ENCODE measurements at regions not wholly inside any gene's neighbourhood (a gene's known extent, or its start where the extent isn't known, plus 50 kb on each side); places are given as distances from the start of the nearest gene placed in this dataset.

DNA sequence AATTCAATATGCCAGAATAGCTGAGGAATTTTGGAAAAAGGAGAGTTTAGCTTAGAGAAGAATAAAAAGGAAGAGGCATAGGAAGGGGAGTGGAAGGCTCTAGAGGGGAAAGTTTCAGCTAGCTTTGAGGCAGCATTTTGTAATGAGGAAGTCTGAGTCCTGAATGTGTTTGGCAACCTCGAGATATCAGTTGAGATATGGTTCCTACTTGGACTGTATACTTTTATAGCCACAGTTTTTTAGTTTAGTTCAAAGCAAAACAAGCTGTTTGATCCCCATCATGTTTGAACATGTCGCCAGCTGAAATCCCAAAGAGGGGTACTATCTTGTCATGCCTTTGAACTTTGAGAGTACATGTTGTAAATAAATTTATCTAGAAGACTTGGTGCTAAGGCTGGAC, 559.0 kb upstream of the FTMT start:
- Histone ChIP-seq H3K4me3 (ENCODE audit: low read depth in 1 of 2, low read length in 2 of 2) (no peak overlapping the region), H3K27ac (ENCODE audit: low read depth, low read length) (no peak overlapping the region), H3K27me3 (ENCODE audit: control insufficient read depth in 1 of 2, insufficient read depth in 2 of 2, low read length in 2 of 2) (no peaks in the 10 kb centered on the region), H3K36me3 (ENCODE audit: insufficient read depth, low read length) (no peaks in the 10 kb centered on the region), H3K9me3 (ENCODE audit: low read length) (no peaks in the 10 kb centered on the region), H3K4me1 (ENCODE audit: insufficient read depth, low read length) (no peaks in the 10 kb centered on the region), H3K9ac (ENCODE audit: low read length) (no peak overlapping the region)

DNA sequence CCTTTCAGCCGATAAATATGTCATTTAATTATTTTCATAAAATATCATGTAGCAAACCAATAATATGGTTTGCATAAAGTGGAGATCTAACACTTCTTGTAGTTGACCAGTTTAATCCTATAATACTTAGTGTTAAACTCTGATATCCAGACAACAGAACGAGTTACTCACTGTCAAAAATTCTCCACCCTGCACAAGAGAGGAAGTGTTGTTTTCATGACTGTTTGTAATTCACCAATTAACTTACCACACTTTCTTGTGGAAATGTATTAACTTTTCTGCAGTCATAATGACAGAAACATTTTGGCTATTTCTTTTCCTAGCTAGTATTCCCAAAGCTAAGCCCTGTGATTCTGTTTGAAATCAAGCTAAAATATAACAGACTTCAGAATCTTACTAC, 555.3 kb upstream of the FTMT start:
- H3K27ac ChIP-seq (ENCODE audit: low read depth, low read length), result no peak overlapping the region
- no peak overlapping the region for H3K4me3 ChIP-seq (ENCODE audit: low read depth in 1 of 2, low read length in 2 of 2)
- H3K9me3 ChIP-seq (ENCODE audit: low read length), result no peaks in the 10 kb centered on the region
- no peaks in the 10 kb centered on the region for H3K4me1 ChIP-seq (ENCODE audit: insufficient read depth, low read length)
- H3K27me3 ChIP-seq (ENCODE audit: control insufficient read depth in 1 of 2, insufficient read depth in 2 of 2, low read length in 2 of 2), result no peaks in the 10 kb centered on the region
- H3K36me3 ChIP-seq (ENCODE audit: insufficient read depth, low read length), result no peaks in the 10 kb centered on the region
- no peak overlapping the region for H3K9ac ChIP-seq (ENCODE audit: low read length)

DNA sequence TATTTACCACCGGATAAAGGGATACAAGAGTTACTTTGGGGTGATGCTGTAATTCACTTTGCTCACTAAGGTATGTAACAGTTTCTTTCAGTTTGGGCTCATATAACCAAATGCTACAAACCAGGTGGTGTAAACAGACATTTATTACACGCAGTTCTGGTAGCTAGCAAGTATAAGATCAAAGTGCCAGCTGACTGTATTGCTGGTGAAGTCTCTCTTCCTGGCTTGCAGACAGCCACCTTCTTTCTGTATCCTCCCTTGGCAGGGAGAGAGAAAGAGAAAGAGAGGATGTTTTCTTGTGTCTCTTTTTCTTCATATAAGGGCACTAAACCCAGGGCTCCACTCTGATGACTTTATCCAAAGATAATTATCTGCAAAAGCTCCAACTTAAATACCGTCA, 552.5 kb upstream of the FTMT start:
- Histone ChIP-seq H3K27ac (ENCODE audit: low read depth, low read length) (no peak overlapping the region), H3K36me3 (ENCODE audit: insufficient read depth, low read length) (no peaks in the 10 kb centered on the region), H3K9ac (ENCODE audit: low read length) (no peak overlapping the region), H3K27me3 (ENCODE audit: control insufficient read depth in 1 of 2, insufficient read depth in 2 of 2, low read length in 2 of 2) (no peaks in the 10 kb centered on the region), H3K4me3 (ENCODE audit: low read depth in 1 of 2, low read length in 2 of 2) (no peak overlapping the region), H3K4me1 (ENCODE audit: insufficient read depth, low read length) (no peaks in the 10 kb centered on the region), H3K9me3 (ENCODE audit: low read length) (no peaks in the 10 kb centered on the region)

DNA sequence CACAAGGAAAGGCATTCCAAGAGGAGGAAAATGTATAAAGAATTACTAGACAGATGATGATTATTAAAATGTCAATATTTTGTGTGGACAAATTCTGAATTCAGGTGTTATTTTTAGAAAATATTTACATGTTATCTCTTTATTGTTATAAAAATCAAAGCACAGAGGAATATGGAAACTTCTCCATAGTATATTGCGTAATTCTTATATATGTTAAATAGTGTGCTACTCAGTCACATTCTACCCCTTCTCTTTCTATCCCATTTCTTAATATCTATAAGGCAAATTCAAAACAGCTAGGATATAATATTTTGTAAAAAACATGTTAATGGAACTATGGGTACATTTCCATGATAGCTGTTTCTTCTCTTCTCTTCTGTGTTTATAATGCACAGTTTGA, 546.8 kb upstream of the FTMT start:
- Histone ChIP-seq H3K4me1 (ENCODE audit: insufficient read depth, low read length) (no peaks in the 10 kb centered on the region), H3K9ac (ENCODE audit: low read length) (no peak overlapping the region), H3K4me3 (ENCODE audit: low read depth in 1 of 2, low read length in 2 of 2) (no peak overlapping the region), H3K36me3 (ENCODE audit: insufficient read depth, low read length) (no peaks in the 10 kb centered on the region), H3K27ac (ENCODE audit: low read depth, low read length) (no peak overlapping the region), H3K9me3 (ENCODE audit: low read length) (no peaks in the 10 kb centered on the region), H3K27me3 (ENCODE audit: control insufficient read depth in 1 of 2, insufficient read depth in 2 of 2, low read length in 2 of 2) (no peaks in the 10 kb centered on the region)

DNA sequence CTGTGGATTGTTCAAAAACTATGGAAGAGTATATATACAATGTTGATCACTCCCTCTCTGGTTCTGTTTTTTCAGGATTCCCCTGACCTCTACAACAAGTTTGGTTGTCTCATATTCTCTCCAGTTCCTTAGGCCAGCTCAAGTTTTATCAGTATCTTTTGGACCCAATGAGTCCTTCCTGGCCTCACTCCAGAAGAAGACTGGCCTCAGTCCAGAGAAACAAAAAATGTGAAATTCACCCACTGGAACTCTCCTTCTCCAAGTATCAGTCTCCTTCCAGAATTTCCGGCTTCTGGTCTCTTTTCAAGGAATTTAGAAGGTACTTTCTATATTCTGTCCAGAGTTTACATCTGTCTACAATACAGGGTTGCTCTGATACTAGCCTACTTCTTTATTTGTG, 537.8 kb upstream of the FTMT start:
- Histone ChIP-seq H3K4me3 (ENCODE audit: low read depth in 1 of 2, low read length in 2 of 2) (no peak overlapping the region), H3K36me3 (ENCODE audit: insufficient read depth, low read length) (no peaks in the 10 kb centered on the region), H3K27me3 (ENCODE audit: control insufficient read depth in 1 of 2, insufficient read depth in 2 of 2, low read length in 2 of 2) (no peaks in the 10 kb centered on the region), H3K9me3 (ENCODE audit: low read length) (no peaks in the 10 kb centered on the region), H3K9ac (ENCODE audit: low read length) (no peak overlapping the region), H3K4me1 (ENCODE audit: insufficient read depth, low read length) (no peaks in the 10 kb centered on the region), H3K27ac (ENCODE audit: low read depth, low read length) (no peak overlapping the region)

DNA sequence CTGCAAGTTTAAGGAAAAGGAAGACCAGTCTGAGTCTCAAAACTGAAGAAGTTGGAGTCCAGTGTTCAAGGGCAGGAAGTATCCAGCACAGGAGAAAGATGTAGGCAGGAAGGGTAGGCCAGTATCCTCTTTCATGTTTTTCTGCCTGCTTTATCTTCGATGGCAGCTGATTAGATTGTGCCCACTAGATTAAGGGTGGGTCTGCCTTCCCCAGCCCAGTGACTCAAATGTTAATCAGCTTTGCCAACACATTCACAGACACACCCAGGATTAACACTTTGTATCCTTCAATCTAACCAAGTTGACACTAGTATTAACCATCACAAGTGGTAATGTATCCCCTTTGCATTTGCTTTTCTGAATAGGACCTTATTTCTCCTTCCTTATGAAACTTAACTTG, 535.9 kb upstream of the FTMT start:
- no peak overlapping the region for H3K9ac ChIP-seq (ENCODE audit: low read length)
- H3K27me3 ChIP-seq (ENCODE audit: control insufficient read depth in 1 of 2, insufficient read depth in 2 of 2, low read length in 2 of 2), result no peaks in the 10 kb centered on the region
- no peak overlapping the region for H3K27ac ChIP-seq (ENCODE audit: low read depth, low read length)
- H3K9me3 ChIP-seq (ENCODE audit: low read length), result no peaks in the 10 kb centered on the region
- no peaks in the 10 kb centered on the region for H3K36me3 ChIP-seq (ENCODE audit: insufficient read depth, low read length)
- H3K4me3 ChIP-seq (ENCODE audit: low read depth in 1 of 2, low read length in 2 of 2), result no peak overlapping the region
- H3K4me1 ChIP-seq (ENCODE audit: insufficient read depth, low read length), result no peaks in the 10 kb centered on the region

GRCh38 chr5:121319292-121319691, 532.4 kb upstream of the FTMT start:
- H3K9ac ChIP-seq (ENCODE audit: low read length), result no peak overlapping the region
- H3K27me3 ChIP-seq (ENCODE audit: control insufficient read depth in 1 of 2, insufficient read depth in 2 of 2, low read length in 2 of 2), result no peaks in the 10 kb centered on the region
- H3K4me1 ChIP-seq (ENCODE audit: insufficient read depth, low read length), result no peaks in the 10 kb centered on the region
- H3K4me3 ChIP-seq (ENCODE audit: low read depth in 1 of 2, low read length in 2 of 2), result no peak overlapping the region
- no peaks in the 10 kb centered on the region for H3K9me3 ChIP-seq (ENCODE audit: low read length)
- no peaks in the 10 kb centered on the region for H3K36me3 ChIP-seq (ENCODE audit: insufficient read depth, low read length)
- no peak overlapping the region for H3K27ac ChIP-seq (ENCODE audit: low read depth, low read length)

GRCh38 chr5:121325930-121326329, 525.8 kb upstream of the FTMT start:
- Histone ChIP-seq H3K27ac (ENCODE audit: low read depth, low read length) (no peak overlapping the region), H3K27me3 (ENCODE audit: control insufficient read depth in 1 of 2, insufficient read depth in 2 of 2, low read length in 2 of 2) (no peaks in the 10 kb centered on the region), H3K9me3 (ENCODE audit: low read length) (no peaks in the 10 kb centered on the region), H3K36me3 (ENCODE audit: insufficient read depth, low read length) (no peaks in the 10 kb centered on the region), H3K4me1 (ENCODE audit: insufficient read depth, low read length) (no peaks in the 10 kb centered on the region), H3K4me3 (ENCODE audit: low read depth in 1 of 2, low read length in 2 of 2) (no peak overlapping the region), H3K9ac (ENCODE audit: low read length) (no peak overlapping the region)

DNA sequence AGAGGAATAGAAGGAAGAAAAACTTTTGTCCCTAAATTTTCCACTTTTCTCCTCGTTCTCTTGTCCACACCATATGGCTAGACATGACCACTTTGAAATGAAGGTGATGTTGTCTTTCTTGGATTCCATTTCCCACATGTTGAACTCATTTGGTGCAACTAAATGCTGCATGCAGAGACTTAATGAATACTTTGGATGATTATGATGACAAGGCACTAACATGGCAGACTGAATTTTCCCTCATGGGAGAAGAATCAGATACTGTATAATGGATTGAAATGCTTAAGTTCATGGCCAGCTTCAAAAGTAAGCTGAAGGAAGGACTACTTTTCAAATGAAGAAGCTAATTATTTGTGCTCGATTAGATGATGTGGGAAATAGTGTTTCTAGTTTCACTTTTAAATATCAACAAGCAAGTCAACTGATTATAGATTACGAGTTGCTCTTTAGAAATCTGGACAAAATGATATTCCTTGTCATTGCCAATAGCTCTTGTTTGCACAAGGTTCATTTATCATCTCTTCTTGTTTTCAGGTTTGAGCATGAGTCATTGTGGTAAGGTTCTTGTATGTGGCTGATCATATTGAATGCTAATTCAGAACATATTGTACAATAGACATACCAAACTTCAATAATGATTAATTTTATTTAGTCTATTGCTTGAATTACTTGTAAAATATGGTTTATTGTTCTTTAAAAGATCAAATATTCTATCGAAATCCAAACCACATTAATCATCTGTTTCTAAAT, 501.3 kb upstream of the FTMT start:
- H3K4me3 ChIP-seq (ENCODE audit: low read depth in 1 of 2, low read length in 2 of 2), result no peak overlapping the region
- H3K27me3 ChIP-seq (ENCODE audit: control insufficient read depth in 1 of 2, insufficient read depth in 2 of 2, low read length in 2 of 2), result no peaks in the 10 kb centered on the region
- H3K4me1 ChIP-seq (ENCODE audit: insufficient read depth, low read length), result no peaks in the 10 kb centered on the region
- H3K36me3 ChIP-seq (ENCODE audit: insufficient read depth, low read length), result no peaks in the 10 kb centered on the region
- H3K9ac ChIP-seq (ENCODE audit: low read length), result no peak overlapping the region
- H3K27ac ChIP-seq (ENCODE audit: low read depth, low read length), result no peak overlapping the region
- no peaks in the 10 kb centered on the region for H3K9me3 ChIP-seq (ENCODE audit: low read length)

DNA sequence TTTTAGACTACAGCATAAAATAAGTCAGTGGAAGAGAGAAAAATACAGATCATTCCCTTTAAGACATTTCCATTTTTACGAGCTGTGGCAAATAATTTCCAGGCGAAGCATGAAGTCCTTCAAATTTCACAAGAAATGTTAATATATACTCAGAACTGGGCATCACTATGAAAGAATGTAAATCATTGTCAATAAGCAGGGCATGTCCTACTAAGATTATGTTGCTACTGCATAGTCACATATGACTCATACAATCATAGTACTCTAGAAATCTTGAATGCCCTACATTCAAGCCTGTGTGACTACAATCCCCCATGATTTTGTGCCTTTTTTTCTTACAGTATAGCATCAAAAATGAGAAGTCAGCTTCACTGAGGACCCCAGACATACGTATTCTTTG, 485.2 kb upstream of the FTMT start:
- Histone ChIP-seq H3K36me3 (ENCODE audit: insufficient read depth, low read length) (no peaks in the 10 kb centered on the region), H3K27me3 (ENCODE audit: control insufficient read depth in 1 of 2, insufficient read depth in 2 of 2, low read length in 2 of 2) (no peaks in the 10 kb centered on the region), H3K9ac (ENCODE audit: low read length) (no peak overlapping the region), H3K27ac (ENCODE audit: low read depth, low read length) (no peak overlapping the region), H3K9me3 (ENCODE audit: low read length) (no peaks in the 10 kb centered on the region), H3K4me1 (ENCODE audit: insufficient read depth, low read length) (no peaks in the 10 kb centered on the region), H3K4me3 (ENCODE audit: low read depth in 1 of 2, low read length in 2 of 2) (no peak overlapping the region)

- H3K36me3 ChIP-seq (ENCODE audit: insufficient read depth, low read length), result no peaks in the 10 kb centered on the region
- no peak overlapping the region for H3K9ac ChIP-seq (ENCODE audit: low read length)
- no peak overlapping the region for H3K27ac ChIP-seq (ENCODE audit: low read depth, low read length)
- H3K4me1 ChIP-seq (ENCODE audit: insufficient read depth, low read length), result no peaks in the 10 kb centered on the region
- H3K27me3 ChIP-seq (ENCODE audit: control insufficient read depth in 1 of 2, insufficient read depth in 2 of 2, low read length in 2 of 2), result no peaks in the 10 kb centered on the region
- no peaks in the 10 kb centered on the region for H3K9me3 ChIP-seq (ENCODE audit: low read length)
- H3K4me3 ChIP-seq (ENCODE audit: low read depth in 1 of 2, low read length in 2 of 2), result no peak overlapping the region
These were observed 478.3 kb upstream of the FTMT start for GRCh38 chr5:121373371-121373770.

DNA sequence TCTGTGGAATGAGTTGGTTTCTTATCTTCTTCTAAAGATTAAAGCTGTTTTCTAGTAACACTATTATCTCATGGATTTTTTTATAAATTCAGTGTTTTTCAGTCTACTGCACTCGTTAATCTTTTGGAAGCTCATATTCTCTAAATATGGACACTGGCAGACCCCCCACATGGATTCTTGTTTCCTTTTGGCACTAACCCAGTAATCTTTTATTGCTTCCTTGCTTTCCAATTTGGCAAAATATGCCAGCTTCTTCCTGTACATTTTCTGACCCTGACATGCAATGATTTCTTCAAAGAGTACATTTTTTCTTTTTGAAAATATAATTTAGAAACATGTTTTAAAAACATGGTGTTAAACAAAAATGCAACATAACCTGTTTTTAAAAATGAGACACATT, 474.2 kb upstream of the FTMT start:
- H3K9me3 ChIP-seq (ENCODE audit: low read length), result no peaks in the 10 kb centered on the region

More for the DNA sequence above, 474.2 kb upstream of the FTMT start:
- no peak overlapping the region for H3K9ac ChIP-seq (ENCODE audit: low read length)
- no peaks in the 10 kb centered on the region for H3K4me1 ChIP-seq (ENCODE audit: insufficient read depth, low read length)
- no peak overlapping the region for H3K27ac ChIP-seq (ENCODE audit: low read depth, low read length)
- no peaks in the 10 kb centered on the region for H3K27me3 ChIP-seq (ENCODE audit: control insufficient read depth in 1 of 2, insufficient read depth in 2 of 2, low read length in 2 of 2)
- no peak overlapping the region for H3K4me3 ChIP-seq (ENCODE audit: low read depth in 1 of 2, low read length in 2 of 2)
- H3K36me3 ChIP-seq (ENCODE audit: insufficient read depth, low read length), result no peaks in the 10 kb centered on the region

All from muscle layer of colon (tissue), 2 donors.